ENCODE measurements at regions not wholly inside any gene's neighbourhood (a gene's known extent, or its start where the extent isn't known, plus 50 kb on each side); places are given as distances from the start of the nearest gene placed in this dataset.

GRCh38 chr1:81583878-81584277 lies 216.9 kb upstream of the ADGRL2 start:
- no peak for DNase-seq (ENCODE audit: low read depth in 4 of 4, low spot score in 2 of 4)

- DNase-seq (ENCODE audit: low read depth in 4 of 4, low spot score in 2 of 4) = no peak
Measured at GRCh38 chr1:81582467-81582986, 218.2 kb upstream of the ADGRL2 start.

GRCh38 chr1:81578867-81579266 lies 221.9 kb upstream of the ADGRL2 start:
- DNase-seq (ENCODE audit: low read depth in 4 of 4, low spot score in 2 of 4) = no peak

GRCh38 chr1:81577004-81577697 lies 223.6 kb upstream of the ADGRL2 start:
- no peak for DNase-seq (ENCODE audit: low read depth in 4 of 4, low spot score in 2 of 4)

GRCh38 chr1:81574408-81574807 lies 226.3 kb upstream of the ADGRL2 start:
- DNase-seq (ENCODE audit: low read depth in 4 of 4, low spot score in 2 of 4) = no peak

- no peak for DNase-seq (ENCODE audit: low read depth in 4 of 4, low spot score in 2 of 4)
Measured at GRCh38 chr1:81573458-81573857, 227.3 kb upstream of the ADGRL2 start.

- no peak for DNase-seq (ENCODE audit: low read depth in 4 of 4, low spot score in 2 of 4)
Measured at GRCh38 chr1:81571946-81572345, 228.8 kb upstream of the ADGRL2 start.

- no peak for DNase-seq (ENCODE audit: low read depth in 4 of 4, low spot score in 2 of 4)
Measured at GRCh38 chr1:81569761-81570160, 231.0 kb upstream of the ADGRL2 start.

GRCh38 chr1:81563632-81564031 lies 237.1 kb upstream of the ADGRL2 start:
- no peak for DNase-seq (ENCODE audit: low read depth in 4 of 4, low spot score in 2 of 4)

GRCh38 chr1:81562934-81563333 lies 237.8 kb upstream of the ADGRL2 start:
- no peak for DNase-seq (ENCODE audit: low read depth in 4 of 4, low spot score in 2 of 4)

GRCh38 chr1:81560629-81561028 lies 240.1 kb upstream of the ADGRL2 start:
- no peak for DNase-seq (ENCODE audit: low read depth in 4 of 4, low spot score in 2 of 4)

- DNase-seq (ENCODE audit: low read depth in 4 of 4, low spot score in 2 of 4) = no peak
Measured at GRCh38 chr1:81559662-81560350, 240.9 kb upstream of the ADGRL2 start.

GRCh38 chr1:81558291-81559076 lies 242.2 kb upstream of the ADGRL2 start:
- DNase-seq (ENCODE audit: low read depth in 4 of 4, low spot score in 2 of 4) = no peak

- no peak for DNase-seq (ENCODE audit: low read depth in 4 of 4, low spot score in 2 of 4)
Measured at GRCh38 chr1:81556968-81557367, 243.8 kb upstream of the ADGRL2 start.

- DNase-seq (ENCODE audit: low read depth in 4 of 4, low spot score in 2 of 4) = no peak
Measured at GRCh38 chr1:81554534-81554933, 246.2 kb upstream of the ADGRL2 start.

- DNase-seq (ENCODE audit: low read depth in 4 of 4, low spot score in 2 of 4) = no peak
Measured at GRCh38 chr1:81554108-81554507, 246.6 kb upstream of the ADGRL2 start.

GRCh38 chr1:81553503-81553902 lies 247.2 kb upstream of the ADGRL2 start:
- DNase-seq (ENCODE audit: low read depth in 4 of 4, low spot score in 2 of 4) = no peak

- no peak for DNase-seq (ENCODE audit: low read depth in 4 of 4, low spot score in 2 of 4)
Measured at GRCh38 chr1:81551946-81552345, 248.8 kb upstream of the ADGRL2 start.

- DNase-seq (ENCODE audit: low read depth in 4 of 4, low spot score in 2 of 4) = no peak
Measured at GRCh38 chr1:81550753-81551152, 250.0 kb upstream of the ADGRL2 start.

- no peak for DNase-seq (ENCODE audit: low read depth in 4 of 4, low spot score in 2 of 4)
Measured at GRCh38 chr1:81549588-81550127, 251.1 kb upstream of the ADGRL2 start.

- no peak for DNase-seq (ENCODE audit: low read depth in 4 of 4, low spot score in 2 of 4)
Measured at GRCh38 chr1:81548918-81549587, 251.7 kb upstream of the ADGRL2 start.
